GM18511 (cell line): ENCODE measurements at regions not wholly inside any gene's neighbourhood (a gene's known extent, or its start where the extent isn't known, plus 50 kb on each side); places are given as distances from the start of the nearest gene placed in this dataset.
"Not testable (repeated sequence)": the region's sequence is repeated elsewhere in the genome, so short reads cannot be mapped to it uniquely, and the experiment has no call there.

ENCODE experiments used
- ATAC-seq: cut with Tn5 transposase; IDR thresholded peaks from one replicate; pipeline ENCODE4 v1.9.1; 2021; ENCODE audit warnings: mild to moderate bottlenecking, moderate library complexity; ENCODE audit not compliant: unreplicated experiment

DNA sequence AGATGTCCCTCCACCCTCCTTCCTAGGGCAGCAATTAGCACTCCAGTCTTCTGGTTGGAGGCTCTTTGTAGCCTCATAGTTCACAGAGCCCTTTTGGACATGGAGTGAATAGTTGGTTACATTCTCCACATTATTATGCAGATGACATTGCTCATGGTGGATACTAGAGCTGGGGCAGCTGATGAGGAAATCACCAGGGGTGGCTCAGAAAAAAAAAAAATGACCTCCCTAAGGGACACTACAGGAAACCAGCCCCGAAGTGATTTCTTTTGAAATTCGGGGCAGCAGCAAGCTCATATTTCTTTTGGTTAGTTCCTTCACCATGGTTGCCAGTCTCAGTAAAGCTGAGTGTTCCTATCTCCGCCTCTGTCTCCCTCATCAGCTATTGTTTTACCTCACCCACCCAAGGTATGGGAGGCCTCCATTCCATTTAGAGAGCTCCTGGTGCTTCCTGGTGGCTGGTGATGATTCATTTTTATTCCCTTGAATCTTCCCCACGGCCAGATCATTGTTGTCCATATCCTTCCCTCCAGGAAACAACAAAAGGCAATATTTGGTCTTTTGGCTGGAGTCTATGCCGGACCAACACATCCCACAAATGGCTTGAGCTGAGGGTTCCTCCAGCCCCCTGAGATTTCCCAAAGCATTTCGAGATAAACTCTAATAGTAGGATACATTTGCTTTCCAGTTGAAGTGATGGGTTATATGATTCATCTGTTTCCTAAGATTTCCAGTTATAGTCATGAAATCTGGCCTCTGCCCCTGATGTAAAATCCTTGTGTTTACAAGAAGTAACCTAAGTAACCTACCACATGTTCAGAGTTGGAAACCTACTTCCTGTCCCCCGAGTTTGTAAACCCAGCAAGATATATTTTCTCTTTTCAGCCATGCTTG lies 56.2 kb upstream of the NID2 start:
- no peak for ATAC-seq

DNA sequence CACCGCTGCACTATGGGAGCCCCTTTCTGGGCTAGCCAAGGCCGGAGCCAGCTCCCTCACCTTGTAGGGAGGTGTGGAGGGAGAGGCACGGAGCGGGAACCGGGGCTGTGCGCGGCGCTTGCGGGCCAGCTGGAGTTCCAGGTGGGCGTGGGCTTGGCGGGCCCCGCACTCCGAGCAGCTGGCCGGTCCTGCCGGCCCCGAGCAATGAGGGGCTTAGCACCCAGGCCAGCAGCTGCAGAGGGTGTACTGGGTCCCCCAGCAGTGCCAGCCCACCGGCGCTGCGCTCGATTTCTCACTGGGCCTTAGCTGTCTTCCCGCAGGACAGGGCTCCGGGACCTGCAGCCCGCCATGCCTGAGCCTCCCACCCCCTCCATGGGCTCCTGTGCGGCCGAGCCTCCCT lies 53.3 kb upstream of the NID2 start:
- ATAC-seq, result not testable (repeated sequence)

DNA sequence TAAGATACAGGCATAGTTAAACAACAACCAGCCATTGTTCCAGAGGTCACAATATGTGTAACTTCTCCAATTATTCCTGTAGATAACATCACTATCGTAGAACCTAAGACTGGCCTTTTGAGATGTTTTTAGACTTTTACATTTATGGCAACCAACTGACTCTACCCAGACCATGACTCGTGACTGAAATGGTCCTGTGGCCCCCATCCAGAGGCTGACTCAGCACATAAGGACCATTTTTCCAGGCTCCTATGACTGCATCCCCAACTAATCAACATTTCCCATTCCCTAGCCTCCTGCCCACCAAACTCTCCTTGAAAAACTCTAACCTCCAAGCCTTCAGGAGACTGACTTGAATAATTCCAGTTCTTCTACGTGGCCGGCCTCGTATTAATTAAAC lies 52.6 kb upstream of the NID2 start:
- no peak for ATAC-seq

DNA sequence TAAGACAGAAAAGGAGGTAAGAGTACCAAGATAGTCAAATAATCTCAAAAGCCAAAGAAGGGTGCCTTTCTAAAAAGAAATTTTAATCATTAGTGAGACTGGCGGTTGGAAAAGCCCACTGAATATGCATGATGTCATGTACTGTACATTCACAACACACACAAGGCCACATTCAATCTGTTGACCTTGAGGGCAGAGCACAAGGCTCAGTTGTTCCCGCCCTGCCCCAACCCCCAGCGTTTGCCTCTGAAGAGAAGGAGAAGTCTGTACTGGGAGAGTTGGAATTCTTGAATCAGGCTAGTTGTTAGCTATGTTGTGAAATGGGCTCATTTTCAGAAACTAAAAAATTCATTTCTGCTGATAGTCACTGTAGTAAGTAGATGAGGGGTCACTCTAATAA lies 50.2 kb upstream of the NID2 start:
- ATAC-seq, result no peak
